T47D (cell line): ENCODE measurements at regions not wholly inside any gene's neighbourhood (a gene's known extent, or its start where the extent isn't known, plus 50 kb on each side); places are given as distances from the start of the nearest gene placed in this dataset.
"Not testable (repeated sequence)": the region's sequence is repeated elsewhere in the genome, so short reads cannot be mapped to it uniquely, and the experiment has no call there.

Experiments
- DNase-seq, 2 experiments: peaks; one replicate each; pipeline versions ENCODE4 v3.0.0 to v3.0.0-alpha.2; 2011 to 2012; ENCODE audit warnings: low read depth in 1 of 2, low spot score in 1 of 2
- JUND ChIP-seq: IDR thresholded peaks from 2 replicates; pipeline ENCODE4 v1.6.1; 2012; ENCODE audit warnings: low read depth
- in situ Hi-C: cut with HindIII; loops from 2 replicates; pipeline ENCODE4 v1.10.0; 2016; ENCODE audit warnings: low sequenced_read_pairs, low pct_unique_long_range_greater_than_20kb

- in situ Hi-C loops, result no loop called here
- TF ChIP-seq JUND, result no peak
- DNase-seq, result no peak
These were observed 181.8 kb downstream of the TBC1D2B start for GRCh38 chr15:77895742-77896141.

- in situ Hi-C loops, DNase-seq: not testable (repeated sequence)
These were observed 182.4 kb downstream of the TBC1D2B start for GRCh38 chr15:77895145-77895544.

- DNase-seq, in situ Hi-C loops: not testable (repeated sequence)
These were observed 183.6 kb downstream of the TBC1D2B start for GRCh38 chr15:77893671-77894640.

GRCh38 chr15:77893246-77893645 lies 184.3 kb downstream of the TBC1D2B start:
- in situ Hi-C loops, DNase-seq: not testable (repeated sequence)

- in situ Hi-C loops, result no loop called here
- no peak for TF ChIP-seq JUND
- DNase-seq, result no peak
These were observed 185.2 kb downstream of the TBC1D2B start for GRCh38 chr15:77892335-77892734.

GRCh38 chr15:77891862-77892261 lies 185.6 kb downstream of the TBC1D2B start:
- in situ Hi-C loops, DNase-seq: not testable (repeated sequence)

- in situ Hi-C loops, DNase-seq: not testable (repeated sequence)
These were observed 186.4 kb downstream of the TBC1D2B start for GRCh38 chr15:77890911-77891801.

- DNase-seq, in situ Hi-C loops: not testable (repeated sequence)
These were observed 187.4 kb downstream of the TBC1D2B start for GRCh38 chr15:77889828-77890725.

GRCh38 chr15:77889009-77889806 lies 188.3 kb downstream of the TBC1D2B start:
- no peak for DNase-seq
- in situ Hi-C loops, result no loop called here
- no peak for TF ChIP-seq JUND

GRCh38 chr15:77887563-77888429 lies 189.7 kb downstream of the TBC1D2B start:
- in situ Hi-C loops, DNase-seq: not testable (repeated sequence)
